Activated T-helper 17 cell treated with anti-CD3 and anti-CD28 coated beads, Interleukin-2, amount 50 U/mL, for 72 hours (primary cell): ENCODE measurements at regions not wholly inside any gene's neighbourhood (a gene's known extent, or its start where the extent isn't known, plus 50 kb on each side); places are given as distances from the start of the nearest gene placed in this dataset.
"Not testable (repeated sequence)": the region's sequence is repeated elsewhere in the genome, so short reads cannot be mapped to it uniquely, and the experiment has no call there.

ENCODE experiments used
- ATAC-seq: fragments of 150-1000 bp; cut with Tn5 transposase; replicated peaks from 2 replicates; pipeline ENCODE4 v1.10.0; 2021; ENCODE audit warnings: mild to moderate bottlenecking, moderate library complexity
- H3K27ac Mint-ChIP-seq: one replicate; pipeline ENCODE4 v1.8.0; 2022; ENCODE audit warnings: mixed read lengths
- H3K27me3 Mint-ChIP-seq: one replicate; pipeline ENCODE4 v1.8.0; 2022; ENCODE audit warnings: mixed read lengths
- H3K36me3 Mint-ChIP-seq: one replicate; pipeline ENCODE4 v1.8.0; 2022; ENCODE audit warnings: low read depth, mild to moderate bottlenecking, mixed read lengths
- H3K4me1 Mint-ChIP-seq: one replicate; pipeline ENCODE4 v1.8.0; 2022; ENCODE audit warnings: mixed read lengths
- H3K4me3 Mint-ChIP-seq: one replicate; pipeline ENCODE4 v1.8.0; 2022; ENCODE audit warnings: mild to moderate bottlenecking, mixed read lengths
- H3K9me3 Mint-ChIP-seq: one replicate; pipeline ENCODE4 v1.8.0; 2022; ENCODE audit warnings: mixed read lengths

- H3K36me3 Mint-ChIP-seq, result no peaks in the 10 kb centered on the region
- H3K4me1 Mint-ChIP-seq, result peaks cover 4% of the 10 kb centered on the region
- no peak overlapping the region for H3K4me3 Mint-ChIP-seq
- H3K27me3 Mint-ChIP-seq, result no peaks in the 10 kb centered on the region
- peak; percentile 37 for ATAC-seq
- H3K27ac Mint-ChIP-seq, result no peak overlapping the region
- H3K9me3 Mint-ChIP-seq, result no peaks in the 10 kb centered on the region
Measured at GRCh38 chr12:75812271-75813018, 219.1 kb downstream of the PHLDA1 start.

- peaks cover 4% of the 10 kb centered on the region for H3K4me1 Mint-ChIP-seq
- H3K9me3 Mint-ChIP-seq, result no peaks in the 10 kb centered on the region
- no peaks in the 10 kb centered on the region for H3K36me3 Mint-ChIP-seq
- H3K27me3 Mint-ChIP-seq, result no peaks in the 10 kb centered on the region
- H3K27ac Mint-ChIP-seq, result no peak overlapping the region
- no peak for ATAC-seq
- no peak overlapping the region for H3K4me3 Mint-ChIP-seq
Measured at GRCh38 chr12:75809746-75810145, 221.8 kb downstream of the PHLDA1 start.

DNA sequence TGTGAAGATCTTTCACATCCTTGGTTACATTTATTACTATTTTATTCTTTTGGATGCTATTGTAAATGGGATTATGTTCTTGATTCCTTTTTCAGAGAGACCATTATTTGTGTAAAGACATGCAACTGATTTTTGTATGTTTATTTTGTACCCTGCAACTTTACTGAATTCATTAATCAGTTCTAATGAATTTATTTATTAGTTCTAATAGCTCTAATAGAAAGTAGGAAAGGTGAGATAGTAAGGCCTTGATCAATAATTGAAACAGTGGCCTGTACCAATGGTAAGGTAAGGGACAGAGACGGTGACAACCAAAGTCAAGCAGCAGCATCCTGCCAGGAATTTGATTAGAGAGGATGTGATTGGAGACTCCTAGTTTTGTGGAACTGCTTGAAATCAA, 224.1 kb downstream of the PHLDA1 start:
- no peak for ATAC-seq
- Mint-ChIP-seq H3K4me3 (no peak overlapping the region), H3K9me3 (no peaks in the 10 kb centered on the region), H3K27me3 (no peaks in the 10 kb centered on the region), H3K36me3 (no peaks in the 10 kb centered on the region), H3K27ac (no peak overlapping the region), H3K4me1 (peaks cover 4% of the 10 kb centered on the region)

GRCh38 chr12:75805905-75806304, 225.7 kb downstream of the PHLDA1 start:
- H3K36me3 Mint-ChIP-seq, result no peaks in the 10 kb centered on the region

GRCh38 chr12:75805320-75805719, 226.3 kb downstream of the PHLDA1 start:
- no peaks in the 10 kb centered on the region for H3K4me1 Mint-ChIP-seq
- no peak overlapping the region for H3K4me3 Mint-ChIP-seq
- ATAC-seq, result no peak
- H3K27me3 Mint-ChIP-seq, result no peaks in the 10 kb centered on the region
- no peaks in the 10 kb centered on the region for H3K9me3 Mint-ChIP-seq
- H3K36me3 Mint-ChIP-seq, result no peaks in the 10 kb centered on the region
- H3K27ac Mint-ChIP-seq, result no peak overlapping the region

More at GRCh38 chr12:75805905-75806304, 225.7 kb downstream of the PHLDA1 start:
- H3K27me3 Mint-ChIP-seq, result no peaks in the 10 kb centered on the region
- H3K4me3 Mint-ChIP-seq, result no peak overlapping the region
- no peak for ATAC-seq
- no peaks in the 10 kb centered on the region for H3K9me3 Mint-ChIP-seq
- H3K27ac Mint-ChIP-seq, result no peak overlapping the region
- no peaks in the 10 kb centered on the region for H3K4me1 Mint-ChIP-seq

DNA sequence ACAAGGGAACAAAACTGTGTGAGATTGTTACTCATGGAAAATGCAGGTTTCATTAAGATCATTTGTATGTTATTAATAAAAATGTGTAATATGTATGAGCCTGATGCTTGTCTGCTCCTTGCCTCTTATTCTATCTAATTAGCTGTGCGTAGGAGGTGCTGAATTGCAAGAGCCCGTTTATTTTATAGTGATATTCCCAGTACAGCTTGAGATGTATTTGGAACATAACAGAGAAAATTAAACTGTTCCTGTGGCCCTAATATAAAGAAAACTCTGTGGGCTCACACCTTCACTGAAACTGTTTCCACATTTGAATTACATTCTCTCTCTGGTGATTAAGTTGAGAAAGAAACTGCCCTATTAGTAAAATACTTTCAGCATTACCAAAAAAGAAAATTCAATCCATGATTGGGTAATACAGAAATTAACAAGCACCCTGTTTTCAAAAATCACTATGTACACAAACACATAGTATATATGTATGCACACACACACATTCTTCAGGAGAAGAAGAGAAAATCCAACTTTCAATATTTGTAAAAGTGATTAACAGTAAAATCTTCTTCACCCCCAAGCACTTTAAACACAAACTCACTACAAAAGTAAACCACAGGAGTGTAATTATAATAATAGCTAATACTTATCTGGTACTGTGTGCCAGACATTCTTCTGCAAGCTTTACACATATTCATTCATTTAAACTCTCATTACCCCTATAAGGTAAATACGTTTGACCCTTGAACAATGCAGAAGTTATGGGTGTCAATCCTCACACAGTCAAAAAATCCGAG, 233.2 kb downstream of the PHLDA1 start:
- Mint-ChIP-seq H3K4me3 (no peak overlapping the region), H3K9me3 (no peaks in the 10 kb centered on the region), H3K27me3 (no peaks in the 10 kb centered on the region), H3K36me3 (no peaks in the 10 kb centered on the region), H3K27ac (no peak overlapping the region), H3K4me1 (no peaks in the 10 kb centered on the region)
- ATAC-seq, result no peak

DNA sequence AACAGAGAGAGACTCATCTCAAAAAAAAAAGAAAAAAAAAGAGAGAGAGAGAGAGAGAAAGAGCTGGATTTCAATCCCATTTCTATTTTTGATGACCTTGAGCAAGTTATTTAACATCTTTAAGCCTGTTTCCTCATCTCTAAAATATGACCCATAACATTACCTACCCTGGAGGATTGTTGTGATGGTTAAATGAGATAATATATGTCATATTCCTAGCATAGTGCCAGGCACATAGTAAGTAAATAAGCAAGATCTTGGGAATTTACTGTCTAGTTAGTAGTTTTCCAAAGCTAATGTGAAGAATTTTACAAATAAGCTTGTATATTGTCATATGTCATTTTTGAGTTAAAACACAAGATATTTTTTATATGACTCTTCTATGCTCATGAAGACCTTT, 236.5 kb downstream of the PHLDA1 start:
- Mint-ChIP-seq H3K4me3 (no peak overlapping the region), H3K27ac (no peak overlapping the region), H3K9me3 (no peaks in the 10 kb centered on the region), H3K27me3 (no peaks in the 10 kb centered on the region), H3K36me3 (no peaks in the 10 kb centered on the region), H3K4me1 (peaks cover 4% of the 10 kb centered on the region)
- no peak for ATAC-seq

DNA sequence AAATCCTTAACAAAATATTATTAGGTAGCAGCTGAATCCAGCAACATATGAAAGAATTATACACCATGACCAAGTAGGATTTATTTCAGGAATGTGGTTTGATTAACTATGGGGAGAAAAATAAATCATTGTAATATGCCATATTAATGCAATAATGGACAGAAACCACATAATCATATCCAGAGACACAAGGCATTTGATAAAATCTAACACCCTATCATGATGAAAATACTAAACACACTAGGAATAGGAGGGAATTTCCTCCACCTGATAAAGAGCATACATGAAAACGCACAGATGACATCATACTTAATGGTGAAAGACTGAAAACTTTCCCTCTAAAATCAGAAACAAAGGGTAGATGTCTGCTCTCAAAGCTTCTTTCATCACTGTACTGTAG, 238.9 kb downstream of the PHLDA1 start:
- no peak overlapping the region for H3K27ac Mint-ChIP-seq
- no peaks in the 10 kb centered on the region for H3K36me3 Mint-ChIP-seq
- H3K4me3 Mint-ChIP-seq, result no peak overlapping the region
- peaks cover 6% of the 10 kb centered on the region for H3K4me1 Mint-ChIP-seq
- ATAC-seq, result no peak
- H3K9me3 Mint-ChIP-seq, result no peaks in the 10 kb centered on the region
- no peaks in the 10 kb centered on the region for H3K27me3 Mint-ChIP-seq

GRCh38 chr12:75790219-75790618, 241.4 kb downstream of the PHLDA1 start:
- no peaks in the 10 kb centered on the region for H3K27me3 Mint-ChIP-seq
- no peaks in the 10 kb centered on the region for H3K9me3 Mint-ChIP-seq
- H3K36me3 Mint-ChIP-seq, result no peaks in the 10 kb centered on the region
- no peak overlapping the region for H3K4me3 Mint-ChIP-seq
- peak; percentile 66 for ATAC-seq
- peaks cover 6% of the 10 kb centered on the region for H3K4me1 Mint-ChIP-seq
- H3K27ac Mint-ChIP-seq, result no peak overlapping the region

GRCh38 chr12:75787146-75787545, 244.4 kb downstream of the PHLDA1 start:
- not testable (repeated sequence) for H3K9me3 Mint-ChIP-seq, H3K27ac Mint-ChIP-seq, H3K27me3 Mint-ChIP-seq, H3K4me1 Mint-ChIP-seq, H3K4me3 Mint-ChIP-seq, H3K36me3 Mint-ChIP-seq
- peak; percentile 35 for ATAC-seq

- Mint-ChIP-seq H3K27me3 (no peaks in the 10 kb centered on the region), H3K36me3 (no peaks in the 10 kb centered on the region)
- peak; percentile 27 for ATAC-seq
Measured at GRCh38 chr12:75786070-75786469, 245.5 kb downstream of the PHLDA1 start.

GRCh38 chr12:75784591-75784990, 247.0 kb downstream of the PHLDA1 start:
- Mint-ChIP-seq H3K36me3 (no peaks in the 10 kb centered on the region), H3K4me3 (no peak overlapping the region), H3K27ac (no peak overlapping the region), H3K27me3 (peaks cover 1% of the 10 kb centered on the region), H3K4me1 (peaks cover 9% of the 10 kb centered on the region), H3K9me3 (no peaks in the 10 kb centered on the region)
- ATAC-seq, result no peak

More at GRCh38 chr12:75786070-75786469, 245.5 kb downstream of the PHLDA1 start:
- H3K4me1 Mint-ChIP-seq, result peaks cover 13% of the 10 kb centered on the region
- H3K27ac Mint-ChIP-seq, result no peak overlapping the region
- H3K4me3 Mint-ChIP-seq, result no peak overlapping the region
- no peaks in the 10 kb centered on the region for H3K9me3 Mint-ChIP-seq

DNA sequence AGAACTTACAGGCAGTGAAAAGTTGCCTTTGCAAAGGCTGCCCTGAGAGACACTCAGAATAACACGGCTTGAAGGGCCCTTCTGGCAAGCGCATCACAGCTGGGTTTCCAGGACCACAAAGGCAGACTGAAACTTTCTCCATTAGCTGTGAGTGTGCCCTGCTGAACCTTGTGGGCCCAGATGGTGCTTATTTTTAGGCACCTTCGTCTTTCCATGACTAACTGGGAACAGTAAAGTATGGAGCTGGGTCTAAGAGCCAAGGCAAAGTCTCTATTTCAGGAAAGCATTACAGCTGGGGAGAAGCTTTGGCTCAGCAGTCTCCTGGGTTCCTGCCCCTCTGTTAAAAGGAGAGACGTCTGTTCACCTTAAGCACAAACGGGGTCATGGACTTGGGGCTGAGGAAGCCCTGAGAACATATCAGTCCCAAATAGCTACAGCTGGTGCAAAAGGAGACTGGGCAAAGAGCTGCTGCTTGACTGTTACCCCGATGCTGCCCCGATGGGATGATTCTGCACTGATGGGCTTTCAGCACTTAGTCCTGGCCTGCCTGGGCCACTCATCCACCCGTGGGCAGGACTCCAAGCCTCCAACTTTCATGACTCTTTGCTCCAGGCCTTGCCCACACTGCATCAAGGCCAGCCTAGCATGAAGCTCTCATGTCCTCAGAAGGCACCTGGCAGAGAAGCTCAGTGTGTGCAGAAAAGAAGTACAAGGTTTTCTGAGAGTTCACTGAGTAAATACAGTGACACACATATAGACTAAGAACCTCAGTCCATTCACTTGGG, 248.3 kb downstream of the PHLDA1 start:
- Mint-ChIP-seq H3K27ac (no peak overlapping the region), H3K36me3 (no peaks in the 10 kb centered on the region), H3K27me3 (peaks cover 3% of the 10 kb centered on the region), H3K4me1 (peaks cover 9% of the 10 kb centered on the region), H3K4me3 (no peak overlapping the region), H3K9me3 (no peaks in the 10 kb centered on the region)
- ATAC-seq, result no peak

DNA sequence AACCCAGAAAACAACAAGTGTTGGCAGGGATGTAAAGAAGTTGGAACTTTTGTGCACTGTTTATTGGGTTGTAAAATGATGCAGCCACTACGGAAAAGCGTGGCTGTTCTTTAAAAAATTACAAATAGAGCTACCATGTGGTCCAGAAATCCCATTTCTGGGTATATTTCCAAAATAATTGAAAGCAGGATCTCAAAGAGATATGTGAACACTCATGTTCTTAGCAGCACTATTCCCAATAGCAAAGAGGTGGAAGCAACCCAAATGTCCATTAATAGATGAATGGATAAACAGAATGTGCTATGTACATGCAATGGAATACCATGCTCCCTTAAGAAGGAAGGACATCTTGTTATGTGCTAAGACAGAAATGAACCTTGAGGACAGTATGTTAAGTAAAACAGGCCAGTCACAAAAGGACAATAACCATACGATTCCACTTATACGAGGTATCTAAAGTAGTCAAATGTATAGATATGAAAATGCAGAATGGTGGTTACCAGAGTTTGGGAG, 249.5 kb downstream of the PHLDA1 start:
- H3K4me1 Mint-ChIP-seq, result peaks cover 9% of the 10 kb centered on the region
- ATAC-seq, result no peak
- no peak overlapping the region for H3K4me3 Mint-ChIP-seq
- H3K27me3 Mint-ChIP-seq, result peaks cover 3% of the 10 kb centered on the region
- no peaks in the 10 kb centered on the region for H3K9me3 Mint-ChIP-seq
- no peak overlapping the region for H3K27ac Mint-ChIP-seq
- no peaks in the 10 kb centered on the region for H3K36me3 Mint-ChIP-seq
